GM23248 (cell line): ENCODE measurements at regions not wholly inside any gene's neighbourhood (a gene's known extent, or its start where the extent isn't known, plus 50 kb on each side); places are given as distances from the start of the nearest gene placed in this dataset.

Source experiments
- EZH2 ChIP-seq: fragments of 200-600 bp; sonication (generic); IDR thresholded peaks from 2 replicates; pipeline ENCODE4 v1.6.1; 2018; ENCODE audit warnings: antibody characterized with exemption, mild to moderate bottlenecking; ENCODE audit not compliant: insufficient read depth, poor library complexity, severe bottlenecking
- EZH2phosphoT487 ChIP-seq: fragments of 200-600 bp; sonication (generic); IDR thresholded peaks from 2 replicates; pipeline ENCODE4 v1.6.1; 2018; ENCODE audit warnings: antibody characterized with exemption, moderate library complexity, mild to moderate bottlenecking, low read depth; ENCODE audit not compliant: insufficient read depth

GRCh38 chr10:1814556-1814955, 77.2 kb upstream of the ADARB2 start:
- TF ChIP-seq EZH2 (no peak), EZH2phosphoT487 (no peak)
